ENCODE measurements at regions not wholly inside any gene's neighbourhood (a gene's known extent, or its start where the extent isn't known, plus 50 kb on each side); places are given as distances from the start of the nearest gene placed in this dataset.

DNA sequence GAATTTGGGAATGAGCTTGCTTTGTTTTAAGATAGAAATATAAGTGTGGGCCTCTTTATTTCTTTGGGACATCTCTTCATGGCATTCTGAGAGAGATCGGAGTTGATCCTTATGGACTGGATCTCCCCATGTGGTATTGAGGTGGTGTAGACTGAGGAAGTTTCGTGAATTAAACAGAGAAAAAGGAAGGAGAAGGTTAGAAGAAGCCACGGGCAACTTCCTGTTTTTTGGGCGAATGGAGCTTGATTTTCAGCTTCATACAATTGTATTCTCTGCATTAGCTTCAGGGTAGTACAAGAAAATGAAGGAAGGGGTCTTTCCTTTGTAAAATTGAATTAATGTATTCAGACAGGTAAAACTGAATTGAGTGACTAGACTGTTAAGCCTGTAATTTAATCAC, 70.5 kb upstream of the HMHB1 start:
- no peak for DNase-seq (ENCODE audit: extremely low read depth, low read depth)
- H3K4me3 ChIP-seq (replicated peaks; ENCODE audit: low read depth, low read length) = no peak overlapping the region
- no peak for TF ChIP-seq CTCF (IDR thresholded peaks at IDR 0.05; ENCODE audit: low read depth, low read length, missing control alignments)

GRCh38 chr5:143740956-143741355, 71.0 kb upstream of the HMHB1 start:
- TF ChIP-seq CTCF (IDR thresholded peaks at IDR 0.05; ENCODE audit: low read depth, low read length, missing control alignments) = no peak
- no peak overlapping the region for H3K4me3 ChIP-seq (replicated peaks; ENCODE audit: low read depth, low read length)
- DNase-seq (ENCODE audit: extremely low read depth, low read depth) = no peak

DNA sequence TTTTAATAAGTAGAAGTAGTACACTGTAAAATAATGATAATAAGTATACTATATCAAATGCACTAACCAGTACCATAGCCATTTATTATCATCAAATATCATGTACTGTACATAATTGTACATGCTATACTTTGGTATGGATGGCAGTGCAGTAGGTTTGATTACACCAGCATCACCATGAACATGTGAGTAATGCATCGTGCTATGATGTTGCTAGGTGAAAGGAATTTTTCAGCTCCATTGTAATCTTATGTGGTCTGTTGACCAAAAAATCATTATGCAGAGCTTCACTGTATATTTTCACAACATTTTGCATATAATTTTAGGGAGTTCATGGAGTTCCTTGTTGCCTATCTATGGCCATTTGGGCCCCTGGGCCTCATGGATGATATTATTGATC, 72.2 kb upstream of the HMHB1 start:
- no peak for DNase-seq (ENCODE audit: extremely low read depth, low read depth)
- no peak for TF ChIP-seq CTCF (IDR thresholded peaks at IDR 0.05; ENCODE audit: low read depth, low read length, missing control alignments)
- no peak overlapping the region for H3K4me3 ChIP-seq (replicated peaks; ENCODE audit: low read depth, low read length)

DNA sequence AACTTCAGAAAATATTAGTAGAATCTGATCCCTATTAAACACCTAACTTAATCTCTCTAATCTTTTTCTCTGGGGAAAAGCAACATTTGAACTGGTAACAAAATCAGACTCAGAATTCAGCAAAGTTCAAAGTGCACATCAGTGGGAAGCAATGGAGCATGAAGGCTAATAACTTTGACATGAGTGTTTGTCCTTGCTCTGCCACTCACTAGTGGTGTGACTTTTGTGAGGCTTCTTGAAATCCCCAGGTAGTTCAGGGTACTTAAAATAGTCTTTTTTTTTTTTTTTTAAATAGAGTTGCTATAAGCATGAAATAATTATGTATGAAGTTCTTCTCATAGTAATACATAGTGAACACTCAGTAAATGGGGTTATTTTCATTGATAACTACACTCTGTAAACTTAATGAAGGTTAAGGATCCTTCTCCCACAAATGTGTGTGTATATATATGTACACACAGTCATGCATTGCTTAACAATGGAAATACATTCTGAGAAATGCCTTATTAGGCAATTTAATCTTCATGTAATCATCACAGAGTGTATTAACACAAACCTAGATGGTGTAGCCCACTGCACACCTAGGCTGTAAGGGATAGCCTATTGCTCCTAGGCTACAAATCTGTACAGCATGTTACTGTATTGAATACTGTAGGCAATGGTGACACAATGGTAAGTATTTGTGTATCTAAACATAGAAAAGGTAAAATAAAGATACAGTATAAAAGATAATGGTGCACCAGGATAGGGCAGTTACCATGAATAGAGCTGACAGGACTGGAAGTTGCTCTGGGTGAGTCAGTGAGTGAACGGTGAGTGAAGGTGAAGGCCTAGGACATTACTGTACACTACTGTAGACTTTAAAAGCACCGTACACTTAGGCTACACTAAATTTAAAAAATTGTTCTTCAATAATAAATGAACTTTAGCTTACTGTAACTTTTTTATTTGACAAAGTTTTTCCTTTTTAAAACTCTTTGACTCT, 73.3 kb upstream of the HMHB1 start:
- no peak overlapping the region for H3K4me3 ChIP-seq (replicated peaks; ENCODE audit: low read depth, low read length)
- TF ChIP-seq CTCF (IDR thresholded peaks at IDR 0.05; ENCODE audit: low read depth, low read length, missing control alignments) = no peak
- DNase-seq (ENCODE audit: extremely low read depth, low read depth) = no peak

GRCh38 chr5:143737062-143737461, 74.9 kb upstream of the HMHB1 start:
- no peak for DNase-seq (ENCODE audit: extremely low read depth, low read depth)
- TF ChIP-seq CTCF (IDR thresholded peaks at IDR 0.05; ENCODE audit: low read depth, low read length, missing control alignments) = no peak
- no peak overlapping the region for H3K4me3 ChIP-seq (replicated peaks; ENCODE audit: low read depth, low read length)

DNA sequence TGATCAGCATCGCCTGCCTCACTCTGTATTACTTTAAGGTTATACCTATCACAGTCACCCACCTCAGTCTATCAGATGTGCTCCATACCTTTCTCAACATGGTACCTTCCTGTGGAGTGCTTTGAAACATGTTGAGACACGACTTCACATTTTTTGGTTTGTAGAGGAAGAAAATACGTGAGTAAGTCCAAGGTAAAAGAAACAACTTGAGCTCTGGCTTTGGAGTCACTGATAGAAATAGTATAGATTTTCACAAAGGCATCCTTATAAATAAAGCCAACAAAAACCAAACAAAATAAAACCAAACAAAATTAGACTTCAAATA, 77.5 kb upstream of the HMHB1 start:
- DNase-seq (ENCODE audit: extremely low read depth, low read depth) = no peak
- H3K4me3 ChIP-seq (replicated peaks; ENCODE audit: low read depth, low read length) = no peak overlapping the region
- no peak for TF ChIP-seq CTCF (IDR thresholded peaks at IDR 0.05; ENCODE audit: low read depth, low read length, missing control alignments)
